SK-N-SH treated with all-trans-retinoic acid at 6 μM for 48 hours (cell line): ENCODE measurements at regions not wholly inside any gene's neighbourhood (a gene's known extent, or its start where the extent isn't known, plus 50 kb on each side); places are given as distances from the start of the nearest gene placed in this dataset.

Source experiments
- ARNTL ChIP-seq: fragments of 450-650 bp; formaldehyde crosslinking; IDR thresholded peaks from 2 replicates; pipeline ENCODE4 v1.5.0; 2020; ENCODE audit warnings: low read depth, mild to moderate bottlenecking, moderate library complexity, borderline replicate concordance
- CREB5 ChIP-seq: fragments of 250-450 bp; sonication (Bioruptor Pico); IDR thresholded peaks from 2 replicates; pipeline ENCODE4 v1.5.1; 2020; ENCODE audit warnings: low read depth, mild to moderate bottlenecking, moderate library complexity
- CSDC2 ChIP-seq: fragments of 250-450 bp; sonication (Bioruptor Pico); IDR thresholded peaks from 2 replicates; pipeline ENCODE4 v1.5.0; 2020; ENCODE audit warnings: mild to moderate bottlenecking, moderate library complexity
- CSRNP3 ChIP-seq: fragments of 250-450 bp; sonication (Bioruptor Pico); IDR thresholded peaks from 2 replicates; pipeline ENCODE4 v1.5.1; 2021; ENCODE audit warnings: mild to moderate bottlenecking, moderate library complexity
- RARB ChIP-seq: fragments of 250-450 bp; sonication (Bioruptor Pico); IDR thresholded peaks from 2 replicates; pipeline ENCODE4 v1.8.0; 2021; ENCODE audit warnings: mild to moderate bottlenecking, moderate library complexity
- TCF4 ChIP-seq: fragments of 250-450 bp; sonication (Bioruptor Pico); IDR thresholded peaks from 2 replicates; pipeline ENCODE4 v1.8.0; 2021; ENCODE audit warnings: mild to moderate bottlenecking, moderate library complexity, borderline replicate concordance
- ZFP3 ChIP-seq: fragments of 250-450 bp; sonication (Bioruptor Pico); IDR thresholded peaks from 2 replicates; pipeline ENCODE4 v1.5.0; 2020; ENCODE audit warnings: mild to moderate bottlenecking, moderate library complexity
- ZNF565 ChIP-seq: fragments of 450-650 bp; formaldehyde crosslinking; conservative IDR thresholded peaks from 2 replicates; pipeline ENCODE4 v1.5.0; 2020; ENCODE audit warnings: low read depth, mild to moderate bottlenecking, moderate library complexity
- ZNF8 ChIP-seq: fragments of 450-650 bp; formaldehyde crosslinking; IDR thresholded peaks from 2 replicates; pipeline ENCODE4 v1.5.0; 2020; ENCODE audit warnings: mild to moderate bottlenecking, moderate library complexity

- TF ChIP-seq CREB5 (CRISPR knock-in tag) = no peak
- TF ChIP-seq RARB (CRISPR knock-in tag) = no peak
- TF ChIP-seq CSRNP3 (CRISPR knock-in tag) = no peak
- TF ChIP-seq ZFP3 (CRISPR knock-in tag) = no peak
- TF ChIP-seq TCF4 (CRISPR knock-in tag) = no peak
- no peak for TF ChIP-seq ARNTL
- TF ChIP-seq ZNF565 = no peak
- TF ChIP-seq ZNF8 = no peak
- TF ChIP-seq CSDC2 (CRISPR knock-in tag) = no peak
Measured at GRCh38 chrX:120020305-120020704, 57.2 kb downstream of the RHOXF2B start.
